Osteocyte (in vitro differentiated cells): ENCODE measurements at regions not wholly inside any gene's neighbourhood (a gene's known extent, or its start where the extent isn't known, plus 50 kb on each side); places are given as distances from the start of the nearest gene placed in this dataset.

Experiments
- DNase-seq: peaks from one replicate; pipeline ENCODE4 v3.0.0; 2021; ENCODE audit warnings: mixed read lengths; ENCODE audit not compliant: unreplicated experiment; ENCODE audit errors: extremely low spot score
- H3K27ac Mint-ChIP-seq: one replicate; pipeline ENCODE4 v1.8.0; 2021; ENCODE audit warnings: mild to moderate bottlenecking, mixed read lengths; ENCODE audit not compliant: unreplicated experiment
- H3K27me3 Mint-ChIP-seq: one replicate; pipeline ENCODE4 v1.8.0; 2021; ENCODE audit warnings: mixed read lengths; ENCODE audit not compliant: unreplicated experiment
- H3K36me3 Mint-ChIP-seq: one replicate; pipeline ENCODE4 v1.8.0; 2021; ENCODE audit warnings: mixed read lengths; ENCODE audit not compliant: unreplicated experiment
- H3K4me1 Mint-ChIP-seq: one replicate; pipeline ENCODE4 v1.8.0; 2021; ENCODE audit warnings: mixed read lengths; ENCODE audit not compliant: unreplicated experiment
- H3K4me3 Mint-ChIP-seq: one replicate; pipeline ENCODE4 v1.8.0; 2021; ENCODE audit warnings: mild to moderate bottlenecking, moderate library complexity, mixed read lengths; ENCODE audit not compliant: unreplicated experiment
- H3K9me3 Mint-ChIP-seq: one replicate; pipeline ENCODE4 v1.8.0; 2021; ENCODE audit warnings: mixed read lengths; ENCODE audit not compliant: unreplicated experiment
- CTCF ChIP-seq: fragments of 200-600 bp; sonication (generic); IDR thresholded peaks from 2 replicates; pipeline ENCODE4 v1.5.0; 2021; ENCODE audit warnings: antibody characterized with exemption, mild to moderate bottlenecking, moderate library complexity

GRCh38 chr15:53158995-53159394 is 368.9 kb upstream of the ONECUT1 start:
- Mint-ChIP-seq H3K36me3 (no peaks in the 10 kb centered on the region), H3K27ac (no peak overlapping the region), H3K4me3 (no peak overlapping the region), H3K4me1 (no peaks in the 10 kb centered on the region), H3K27me3 (no peaks in the 10 kb centered on the region), H3K9me3 (peaks cover 10% of the 10 kb centered on the region)
- TF ChIP-seq CTCF: no peak
- no peak for DNase-seq

- H3K36me3 Mint-ChIP-seq: no peaks in the 10 kb centered on the region
- H3K27me3 Mint-ChIP-seq: no peaks in the 10 kb centered on the region
- H3K4me1 Mint-ChIP-seq: no peaks in the 10 kb centered on the region
- no peak overlapping the region for H3K27ac Mint-ChIP-seq
- no peak for TF ChIP-seq CTCF
- no peak overlapping the region for H3K4me3 Mint-ChIP-seq
- H3K9me3 Mint-ChIP-seq: peaks cover 8% of the 10 kb centered on the region
- no peak for DNase-seq
Measured at GRCh38 chr15:53133255-53133850, 343.2 kb upstream of the ONECUT1 start.

- TF ChIP-seq CTCF: no peak
- no peaks in the 10 kb centered on the region for H3K36me3 Mint-ChIP-seq
- H3K27ac Mint-ChIP-seq: no peak overlapping the region
- H3K9me3 Mint-ChIP-seq: peaks cover 8% of the 10 kb centered on the region
- no peak for DNase-seq
- H3K4me3 Mint-ChIP-seq: no peak overlapping the region
- no peaks in the 10 kb centered on the region for H3K4me1 Mint-ChIP-seq
- H3K27me3 Mint-ChIP-seq: no peaks in the 10 kb centered on the region
Measured at GRCh38 chr15:53130943-53131342, 340.8 kb upstream of the ONECUT1 start.

GRCh38 chr15:53129121-53129904 is 339.2 kb upstream of the ONECUT1 start:
- no peaks in the 10 kb centered on the region for H3K27me3 Mint-ChIP-seq
- H3K4me3 Mint-ChIP-seq: no peak overlapping the region
- H3K27ac Mint-ChIP-seq: no peak overlapping the region
- peaks cover under 1% of the 10 kb centered on the region for H3K9me3 Mint-ChIP-seq
- H3K36me3 Mint-ChIP-seq: no peaks in the 10 kb centered on the region
- H3K4me1 Mint-ChIP-seq: no peaks in the 10 kb centered on the region
- DNase-seq: no peak
- no peak for TF ChIP-seq CTCF

GRCh38 chr15:53128652-53129051 is 338.5 kb upstream of the ONECUT1 start:
- H3K9me3 Mint-ChIP-seq: no peaks in the 10 kb centered on the region
- no peak for DNase-seq
- no peaks in the 10 kb centered on the region for H3K4me1 Mint-ChIP-seq
- no peak overlapping the region for H3K27ac Mint-ChIP-seq
- H3K4me3 Mint-ChIP-seq: no peak overlapping the region
- no peaks in the 10 kb centered on the region for H3K27me3 Mint-ChIP-seq
- no peaks in the 10 kb centered on the region for H3K36me3 Mint-ChIP-seq
- no peak for TF ChIP-seq CTCF
